H1 (cell line): ENCODE measurements at regions not wholly inside any gene's neighbourhood (a gene's known extent, or its start where the extent isn't known, plus 50 kb on each side); places are given as distances from the start of the nearest gene placed in this dataset.
"Not testable (repeated sequence)": the region's sequence is repeated elsewhere in the genome, so short reads cannot be mapped to it uniquely, and the experiment has no call there.

Source experiments
- ATF2 ChIP-seq: IDR thresholded peaks from 2 replicates; pipeline ENCODE4 v1.6.1; 2012; ENCODE audit warnings: low read length, inconsistent platforms
- CBX5 ChIP-seq: fragments of 300-800, 300-1000 bp; sonication (generic); IDR thresholded peaks from 2 replicates; pipeline ENCODE4 v1.7.1; 2016; ENCODE audit warnings: antibody characterized with exemption, low read length, low read depth
- CHD1 ChIP-seq: IDR thresholded peaks from 2 replicates; pipeline ENCODE4 v1.6.1; 2012; ENCODE audit warnings: low read depth, low read length, improper control_type of control experiment
- CTCF ChIP-seq, 3 experiments: IDR thresholded peaks; 1 replicate in 2 of 3; 2 replicates in 1 of 3; pipeline versions ENCODE4 v1.5.1 to v1.6.1; 2011; ENCODE audit warnings: low read length in 3 of 3, mild to moderate bottlenecking in 3 of 3, inconsistent platforms in 2 of 3, low read depth in 1 of 3, moderate library complexity in 1 of 3; ENCODE audit not compliant: insufficient read depth in 1 of 3; ENCODE audit errors: control extremely low read depth in 1 of 3
- EGR1 ChIP-seq: IDR thresholded peaks from 2 replicates; pipeline ENCODE4 v1.6.1; 2011; ENCODE audit warnings: low read depth, low read length, borderline replicate concordance
- EP300 ChIP-seq, 2 experiments: IDR thresholded peaks; 1 replicate in 1 of 2; 2 replicates in 1 of 2; pipeline ENCODE4 v1.6.1; 2011 to 2012; ENCODE audit warnings: low read depth in 2 of 2, low read length in 2 of 2, mild to moderate bottlenecking in 2 of 2, borderline replicate concordance in 1 of 2, inconsistent platforms in 1 of 2, moderate library complexity in 1 of 2
- HDAC2 ChIP-seq, 2 experiments: fragments of 300-600 bp in 1 of 2; sonication (generic) in 1 of 2; IDR thresholded peaks; 2 replicates each; pipeline ENCODE4 v1.6.1; 2011 to 2012; ENCODE audit warnings: low read depth in 2 of 2, low read length in 2 of 2, mild to moderate bottlenecking in 2 of 2, moderate library complexity in 2 of 2, borderline replicate concordance in 1 of 2, inconsistent platforms in 1 of 2
- JUND ChIP-seq: IDR thresholded peaks from 2 replicates; pipeline ENCODE4 v1.6.1; 2011; ENCODE audit warnings: mild to moderate bottlenecking, improper control_type of control experiment, low read length
- KDM1A ChIP-seq: fragments of 200-600, 300-600 bp; sonication (generic); IDR thresholded peaks from 2 replicates; pipeline ENCODE4 v1.7.1; 2016; ENCODE audit warnings: mild to moderate bottlenecking, low read length, borderline replicate concordance
- POLR2AphosphoS5 ChIP-seq: IDR thresholded peaks from 2 replicates; pipeline ENCODE4 v1.6.1; 2011; ENCODE audit warnings: low read depth, low read length

- TF ChIP-seq POLR2AphosphoS5; JUND; HDAC2 (IDR thresholded peaks at IDR 0.05; ENCODE audit: borderline replicate concordance in 1 of 2, low read depth in 2 of 2, low read length in 2 of 2); CHD1; CTCF (IDR thresholded peaks at IDR 0.05; ENCODE audit: control extremely low read depth in 1 of 3, insufficient read depth in 1 of 3, low read depth in 1 of 3, low read length in 3 of 3); KDM1A; CBX5; ATF2; EGR1; EP300 (IDR thresholded peaks at IDR 0.05; ENCODE audit: borderline replicate concordance in 1 of 2, low read depth in 2 of 2, low read length in 2 of 2): not testable (repeated sequence)
These were observed 62.4 kb upstream of the GOLGA6L4 start for GRCh38 chr15:84173231-84173610.
